HT1080 (cell line): ENCODE measurements at regions not wholly inside any gene's neighbourhood (a gene's known extent, or its start where the extent isn't known, plus 50 kb on each side); places are given as distances from the start of the nearest gene placed in this dataset. TPM values are rescaled to one million over a fixed set of nuclear protein-coding genes. Genes with fewer than 3 reads are reported as not detected.

Experiments used
- small RNA-seq: library from RNA; depleted of rRNA; stranded (forward); fragments of <200 nt; gene quantifications from one replicate; pipeline ENCODE3, GENCODE V24; 2014

Small RNAs in the stretch of these regions (small RNA-seq; reads per million reads assigned to genes)
- gene RN7SL332P (not detected), gene RNU6-793P (not detected)
